ENCODE measurements at regions not wholly inside any gene's neighbourhood (a gene's known extent, or its start where the extent isn't known, plus 50 kb on each side); places are given as distances from the start of the nearest gene placed in this dataset.

DNA sequence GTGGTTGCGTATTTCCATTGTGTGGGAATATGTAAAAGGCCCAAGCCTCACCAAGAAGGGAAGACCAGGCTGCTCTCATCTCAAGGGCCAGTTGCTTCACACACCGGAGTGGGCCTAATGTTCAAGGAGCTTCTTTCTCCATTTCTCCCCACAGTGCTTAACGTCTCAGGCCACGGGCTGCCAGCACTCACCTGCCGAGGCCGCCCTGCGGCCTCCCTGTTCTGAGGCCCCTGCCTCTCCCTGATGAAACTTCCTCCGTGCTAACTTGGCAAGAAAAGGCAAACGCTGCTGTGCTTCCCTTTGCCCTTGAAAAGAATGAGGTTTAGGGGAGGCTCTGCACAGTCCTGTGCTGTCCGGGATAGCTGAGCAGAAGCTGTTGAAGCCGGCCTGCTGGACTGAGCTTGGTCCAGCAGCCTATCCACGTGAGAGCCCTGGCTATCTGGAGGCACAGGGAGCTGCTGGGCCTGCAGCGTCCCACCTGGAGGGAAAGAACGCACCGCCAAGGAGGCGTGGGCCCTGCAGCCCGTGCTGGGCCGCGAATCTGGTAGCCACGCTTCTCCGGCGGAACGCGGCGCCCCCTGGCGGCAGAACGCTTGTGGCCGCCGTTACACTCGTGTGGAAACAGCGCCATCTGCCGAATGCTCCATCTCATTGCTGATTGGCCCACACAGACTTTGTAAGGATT is 73.5 kb upstream of the PRSS3 start:
- TF ChIP-seq CTCF (conservative IDR thresholded peaks at IDR 0.05; ENCODE audit: low read depth in 2 of 2) = peak; percentile 95 to 100
- TF ChIP-seq CREB1 (CRISPR knock-in tag; IDR thresholded peaks at IDR 0.05; ENCODE audit: low read depth) = peak; percentile 48; the same call in 1 of the 2 replicates
- TF ChIP-seq POLR2AphosphoS5 (IDR thresholded peaks at IDR 0.05; ENCODE audit: low read depth) = no peak
- TF ChIP-seq, protein P1, sequence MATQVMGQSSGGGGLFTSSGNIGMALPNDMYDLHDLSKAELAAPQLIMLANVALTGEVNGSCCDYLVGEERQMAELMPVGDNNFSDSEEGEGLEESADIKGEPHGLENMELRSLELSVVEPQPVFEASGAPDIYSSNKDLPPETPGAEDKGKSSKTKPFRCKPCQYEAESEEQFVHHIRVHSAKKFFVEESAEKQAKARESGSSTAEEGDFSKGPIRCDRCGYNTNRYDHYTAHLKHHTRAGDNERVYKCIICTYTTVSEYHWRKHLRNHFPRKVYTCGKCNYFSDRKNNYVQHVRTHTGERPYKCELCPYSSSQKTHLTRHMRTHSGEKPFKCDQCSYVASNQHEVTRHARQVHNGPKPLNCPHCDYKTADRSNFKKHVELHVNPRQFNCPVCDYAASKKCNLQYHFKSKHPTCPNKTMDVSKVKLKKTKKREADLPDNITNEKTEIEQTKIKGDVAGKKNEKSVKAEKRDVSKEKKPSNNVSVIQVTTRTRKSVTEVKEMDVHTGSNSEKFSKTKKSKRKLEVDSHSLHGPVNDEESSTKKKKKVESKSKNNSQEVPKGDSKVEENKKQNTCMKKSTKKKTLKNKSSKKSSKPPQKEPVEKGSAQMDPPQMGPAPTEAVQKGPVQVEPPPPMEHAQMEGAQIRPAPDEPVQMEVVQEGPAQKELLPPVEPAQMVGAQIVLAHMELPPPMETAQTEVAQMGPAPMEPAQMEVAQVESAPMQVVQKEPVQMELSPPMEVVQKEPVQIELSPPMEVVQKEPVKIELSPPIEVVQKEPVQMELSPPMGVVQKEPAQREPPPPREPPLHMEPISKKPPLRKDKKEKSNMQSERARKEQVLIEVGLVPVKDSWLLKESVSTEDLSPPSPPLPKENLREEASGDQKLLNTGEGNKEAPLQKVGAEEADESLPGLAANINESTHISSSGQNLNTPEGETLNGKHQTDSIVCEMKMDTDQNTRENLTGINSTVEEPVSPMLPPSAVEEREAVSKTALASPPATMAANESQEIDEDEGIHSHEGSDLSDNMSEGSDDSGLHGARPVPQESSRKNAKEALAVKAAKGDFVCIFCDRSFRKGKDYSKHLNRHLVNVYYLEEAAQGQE (IDR thresholded peaks at IDR 0.05; ENCODE audit: unreplicated experiment) = no peak
- no peak for TF ChIP-seq JUNB (IDR thresholded peaks at IDR 0.05; ENCODE audit: unreplicated experiment)
- TF ChIP-seq EZH2 (IDR thresholded peaks at IDR 0.05; ENCODE audit: low read depth, unreplicated experiment) = no peak
- no peak for TF ChIP-seq ETS1 (IDR thresholded peaks at IDR 0.05)
- TF ChIP-seq EZH2phosphoT487 (IDR thresholded peaks at IDR 0.05; ENCODE audit: unreplicated experiment) = no peak
- no peak for TF ChIP-seq ZNF331 (CRISPR knock-in tag; IDR thresholded peaks at IDR 0.05; ENCODE audit: low read depth)
- TF ChIP-seq ZNF114 (CRISPR knock-in tag; IDR thresholded peaks at IDR 0.05) = no peak
- peak; percentile 28; the same call in 1 of the 2 replicates for TF ChIP-seq NANOG (IDR thresholded peaks at IDR 0.05; ENCODE audit: borderline replicate concordance)
- no peak for TF ChIP-seq ZNF462 (CRISPR knock-in tag; IDR thresholded peaks at IDR 0.05)
- TF ChIP-seq STAT1 (IDR thresholded peaks at IDR 0.05; ENCODE audit: unreplicated experiment) = no peak

Data from GM23338 (cell line).